NCI-H2081 (cell line): ENCODE measurements at regions not wholly inside any gene's neighbourhood (a gene's known extent, or its start where the extent isn't known, plus 50 kb on each side); places are given as distances from the start of the nearest gene placed in this dataset.

Experiments
- DNase-seq, 2 experiments: peaks; one replicate each; lab custom pipeline; 2025; lab: John Stamatoyannopoulos, UW

DNA sequence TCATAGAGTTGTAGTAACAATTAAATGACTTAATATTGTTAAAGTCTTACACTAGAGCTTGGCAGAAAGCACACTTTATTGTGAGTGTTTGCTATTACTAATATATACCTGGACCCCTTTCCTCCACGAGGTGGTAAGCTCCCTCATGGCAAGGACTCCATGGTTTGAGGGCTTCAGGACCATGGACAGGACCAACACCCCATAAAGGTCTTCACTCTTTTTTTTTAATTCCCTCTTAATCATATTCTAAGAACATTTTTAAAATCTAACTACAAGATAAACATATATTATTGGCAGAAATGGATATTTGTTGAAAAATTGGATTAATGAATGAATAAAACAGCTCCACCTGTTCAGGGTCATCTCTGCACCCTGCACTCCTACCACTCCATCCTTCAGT lies 154.5 kb downstream of the CBLN1 start:
- DNase-seq: no peak

DNA sequence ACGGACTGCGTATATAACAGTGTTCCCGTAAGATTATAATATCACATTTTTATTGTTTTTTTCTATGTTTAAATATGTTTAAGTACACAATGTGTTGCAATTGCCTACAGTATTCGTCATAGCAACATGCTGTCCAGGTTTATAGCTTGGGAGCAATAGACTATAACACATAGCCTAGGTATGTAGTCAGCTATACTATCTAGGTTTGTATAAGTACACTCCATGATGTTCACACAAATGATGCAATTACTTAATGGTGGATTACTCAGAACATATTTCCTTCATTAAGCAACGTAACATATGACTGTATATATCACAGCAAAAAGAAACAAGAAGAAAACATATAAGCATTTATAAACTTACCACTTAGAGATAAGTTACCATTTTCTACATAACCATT lies 160.0 kb downstream of the CBLN1 start:
- no peak for DNase-seq

DNA sequence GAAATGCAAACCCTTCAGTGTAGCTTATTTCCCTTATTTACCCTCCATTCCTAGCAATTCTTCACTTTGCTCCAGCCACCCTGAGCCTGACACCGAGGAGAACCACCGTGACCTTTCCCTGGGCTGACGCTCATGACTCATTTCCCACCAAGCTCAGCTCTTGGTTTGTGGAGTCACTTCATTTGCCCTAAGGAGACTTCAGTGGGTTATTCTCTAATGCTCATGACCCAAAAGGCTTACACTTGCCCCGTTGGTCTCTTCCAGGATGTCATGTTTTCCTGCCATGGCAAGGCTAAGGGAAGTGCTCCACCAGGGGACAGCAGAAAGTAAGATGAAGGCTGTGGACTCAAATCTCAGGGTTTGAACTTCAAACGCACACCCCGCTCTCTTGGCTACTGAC lies 161.0 kb downstream of the CBLN1 start:
- no peak for DNase-seq

DNA sequence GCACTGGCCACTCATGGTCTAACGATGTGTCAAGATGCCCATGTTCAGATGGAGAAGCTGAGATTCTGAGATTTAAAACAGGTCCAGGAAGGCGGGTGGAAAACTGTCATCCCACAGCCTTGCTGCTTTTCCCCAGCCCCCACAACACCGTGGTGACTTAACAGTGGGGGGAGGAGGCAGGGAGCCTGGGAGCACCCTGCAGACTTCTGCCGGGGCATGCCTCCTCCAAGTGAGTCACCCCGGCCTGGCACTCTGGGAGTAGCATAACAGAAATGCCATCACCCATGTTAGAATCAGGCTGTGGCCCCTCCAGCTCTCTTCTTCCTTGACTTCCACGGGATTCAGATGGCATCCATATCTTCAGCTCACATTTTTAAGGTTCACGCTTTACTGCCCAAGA lies 164.8 kb downstream of the CBLN1 start:
- DNase-seq: no peak

DNA sequence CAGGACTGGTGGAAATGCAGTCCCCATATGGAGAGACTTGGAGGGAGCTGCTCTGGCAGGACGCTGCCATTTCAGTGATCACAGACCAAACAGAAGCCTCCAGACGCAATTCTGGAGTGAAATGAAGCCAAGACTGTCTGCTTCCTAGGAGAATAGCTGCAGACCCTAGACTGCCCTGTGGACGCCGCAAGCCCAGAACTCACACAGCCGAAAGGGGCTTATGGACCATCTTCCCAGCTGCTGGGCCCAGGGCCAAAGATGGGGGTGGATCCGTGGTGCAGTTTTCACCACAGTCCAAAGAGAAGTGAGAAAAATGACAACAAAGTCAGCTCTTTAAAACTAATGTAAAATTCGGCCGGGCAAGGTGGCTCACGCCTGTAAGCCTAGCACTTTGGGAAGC lies 165.7 kb downstream of the CBLN1 start:
- DNase-seq: no peak

DNA sequence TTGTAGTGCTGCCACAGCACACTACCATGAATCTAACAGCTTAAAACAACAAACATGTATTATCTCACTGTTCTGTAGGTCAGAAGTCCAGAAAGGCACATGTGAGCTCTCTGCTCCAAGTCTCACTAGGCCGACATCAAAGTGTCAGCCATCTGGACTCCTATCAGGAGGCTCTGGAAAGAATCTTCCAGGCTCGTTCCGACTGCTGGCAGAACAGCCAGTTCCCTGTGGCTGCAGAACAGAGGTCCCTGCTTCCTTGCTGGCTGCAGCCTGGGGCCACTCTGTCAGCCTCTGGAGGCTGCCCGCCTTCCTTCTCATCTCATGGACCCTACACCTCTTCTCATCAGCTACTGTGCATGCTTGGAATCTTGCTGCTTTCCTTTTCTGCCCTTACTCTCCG lies 168.9 kb downstream of the CBLN1 start:
- DNase-seq: no peak

DNA sequence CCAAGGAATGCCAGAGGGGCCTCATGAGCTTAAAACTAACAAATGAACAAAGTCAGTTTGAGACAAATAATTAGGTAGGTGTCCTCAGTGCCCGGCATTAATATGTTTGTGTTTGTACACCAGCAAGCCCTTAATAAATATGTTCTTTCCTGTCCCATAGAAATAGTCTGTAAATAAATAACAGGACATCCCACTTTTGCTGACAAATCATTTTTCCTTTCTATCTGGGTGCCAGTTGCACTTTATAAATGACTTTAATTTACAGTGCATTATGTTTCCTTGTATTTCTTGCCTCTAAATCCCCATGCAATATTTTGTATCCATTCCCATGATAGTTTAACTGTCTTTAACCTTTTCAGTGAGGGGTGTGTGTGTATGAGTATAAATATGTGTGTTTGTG lies 170.3 kb downstream of the CBLN1 start:
- no peak for DNase-seq

DNA sequence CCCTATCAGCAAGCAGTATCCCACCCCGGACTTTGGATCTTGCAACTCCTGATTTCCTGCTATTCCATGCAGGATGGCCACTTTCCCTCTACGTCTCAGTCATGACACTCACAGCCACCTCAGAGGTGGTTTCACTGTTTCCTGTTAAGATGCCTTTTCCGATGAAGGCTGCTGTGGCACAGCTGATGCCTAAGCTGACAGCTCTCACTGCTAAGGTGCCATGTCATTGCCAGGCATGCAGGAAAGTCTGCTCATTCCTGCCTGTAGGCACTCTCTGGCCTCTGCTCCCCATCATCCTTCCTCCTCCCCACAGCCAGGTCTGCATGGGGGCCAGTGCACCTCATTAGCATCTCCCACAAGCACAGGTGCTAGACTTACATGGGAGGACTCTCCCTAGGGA lies 173.0 kb downstream of the CBLN1 start:
- DNase-seq: no peak

DNA sequence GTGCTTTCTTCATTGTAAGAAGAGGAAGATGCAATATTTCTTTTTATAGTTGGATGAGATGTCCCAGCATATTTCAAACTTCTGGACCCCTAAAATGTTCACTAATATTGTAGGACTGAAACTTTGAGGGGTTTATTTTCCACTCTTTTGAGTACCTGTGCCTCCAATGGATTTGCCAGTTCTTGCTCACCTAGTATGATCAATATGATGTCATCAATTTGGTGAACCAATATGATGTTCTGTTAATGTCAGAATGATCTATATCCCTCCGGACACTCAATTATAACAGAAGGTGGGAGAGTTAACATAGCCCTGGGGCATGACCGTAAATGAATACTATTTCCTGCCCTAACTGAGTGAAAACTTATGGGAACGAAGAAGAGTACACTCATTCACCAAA lies 178.3 kb downstream of the CBLN1 start:
- no peak for DNase-seq

DNA sequence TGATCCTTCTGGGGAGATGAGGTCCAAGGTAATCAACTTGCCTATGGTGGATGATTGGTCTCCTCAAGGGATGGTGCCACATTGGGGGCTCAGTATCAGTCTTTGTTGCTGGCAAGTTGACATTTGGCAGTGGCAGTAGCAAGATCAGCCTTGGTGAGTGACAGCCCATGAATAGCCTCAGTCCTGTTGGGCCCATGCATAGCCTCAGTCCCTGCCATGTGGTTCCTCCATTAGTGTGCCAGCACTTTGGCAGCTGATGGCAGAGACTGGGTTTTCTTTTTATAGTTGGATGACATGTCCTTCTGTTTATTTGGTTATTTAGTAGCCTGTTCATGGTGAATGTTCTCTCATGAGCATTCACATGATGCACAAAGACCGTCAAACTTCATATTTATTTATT lies 179.6 kb downstream of the CBLN1 start:
- DNase-seq: no peak

DNA sequence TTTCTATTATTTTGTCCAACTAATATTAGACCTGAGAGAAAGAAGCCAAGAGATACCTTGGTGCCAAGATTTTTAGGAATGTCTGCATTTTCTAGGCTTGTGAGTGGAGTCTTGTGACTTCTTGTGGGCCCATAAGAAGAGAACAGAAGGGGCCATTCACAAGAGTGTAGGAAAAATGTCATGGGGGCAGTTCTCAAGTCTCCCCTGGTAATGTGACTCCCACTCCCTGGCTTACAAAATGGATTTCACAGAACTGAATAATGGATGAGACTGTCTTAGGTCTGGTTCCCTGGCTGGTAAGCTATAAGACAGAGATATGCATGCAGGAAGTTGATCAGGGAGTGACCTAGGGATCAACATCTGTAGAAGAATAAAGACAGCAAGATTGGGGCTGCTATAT lies 181.3 kb downstream of the CBLN1 start:
- no peak for DNase-seq

DNA sequence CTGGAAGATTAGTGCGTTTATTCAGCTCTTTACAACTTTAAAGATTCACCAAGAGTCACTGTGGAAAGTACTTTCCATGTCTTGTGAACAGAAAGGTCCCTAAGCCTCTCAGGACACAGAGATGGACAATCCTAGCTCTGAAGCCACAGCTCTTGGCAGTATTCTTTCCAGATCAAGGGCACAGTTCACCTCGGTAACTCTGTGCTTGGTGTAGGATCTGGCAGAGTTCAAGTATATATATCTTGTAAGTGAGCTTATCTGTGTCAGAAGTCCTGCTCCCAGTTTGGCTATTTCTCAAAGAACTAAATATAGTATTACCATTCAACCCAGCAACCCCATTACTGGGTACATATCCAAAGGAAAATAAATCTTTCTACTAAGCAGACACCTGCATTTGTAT lies 183.7 kb downstream of the CBLN1 start:
- no peak for DNase-seq

DNA sequence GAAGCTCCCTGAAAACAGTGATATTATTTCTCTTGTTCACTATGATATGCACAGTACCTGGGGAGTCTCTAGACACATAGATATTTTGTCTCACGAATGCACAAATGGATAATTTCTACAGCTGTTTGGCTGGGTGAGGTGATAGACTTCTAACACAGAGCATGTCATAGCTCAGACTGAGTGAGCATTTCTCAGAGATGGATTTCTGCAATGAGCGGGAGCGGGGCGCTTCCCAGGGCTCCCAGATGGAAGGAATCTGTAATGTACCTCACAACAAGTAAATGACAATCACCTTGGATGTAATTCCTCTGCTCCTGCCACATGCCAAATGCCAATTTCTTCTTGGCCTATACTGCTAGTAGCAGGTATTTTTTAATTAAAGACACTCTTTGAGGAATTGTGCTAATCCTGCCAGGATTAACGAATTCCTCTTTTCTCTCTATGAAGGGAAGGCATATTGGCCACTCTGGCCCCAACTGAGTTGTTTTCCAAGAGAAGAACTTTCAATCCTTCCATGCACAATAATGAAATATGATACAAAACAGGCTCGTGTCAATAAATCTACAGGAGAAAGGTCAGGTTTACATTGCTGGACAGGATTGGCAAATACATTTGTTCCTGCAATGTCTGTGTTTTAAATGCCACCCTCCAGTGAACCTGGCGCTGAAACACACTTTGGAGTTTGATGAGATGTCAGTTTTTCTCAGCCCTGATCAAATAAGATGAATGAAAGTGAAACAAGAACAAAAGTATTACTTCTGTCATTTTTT lies 185.3 kb downstream of the CBLN1 start:
- no peak for DNase-seq

DNA sequence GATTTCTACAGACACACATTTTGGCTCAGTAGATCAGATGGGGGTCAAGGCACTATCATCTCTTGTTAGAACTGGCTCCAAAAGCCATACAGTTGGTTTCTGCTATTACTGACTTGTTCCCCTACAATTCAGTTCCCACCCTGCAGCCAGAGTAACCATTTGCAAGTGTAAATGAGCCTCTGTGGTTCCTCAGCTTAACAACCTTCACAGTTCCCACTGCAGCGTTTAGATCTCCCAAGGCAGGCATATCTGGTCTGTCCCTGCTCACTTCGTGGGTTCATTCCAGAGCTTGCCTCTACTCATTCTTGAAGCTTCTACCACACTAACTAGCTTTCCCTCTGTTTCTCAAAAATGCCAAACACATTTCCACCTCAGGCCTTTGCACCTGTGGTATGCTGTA lies 186.1 kb downstream of the CBLN1 start:
- DNase-seq: no peak

DNA sequence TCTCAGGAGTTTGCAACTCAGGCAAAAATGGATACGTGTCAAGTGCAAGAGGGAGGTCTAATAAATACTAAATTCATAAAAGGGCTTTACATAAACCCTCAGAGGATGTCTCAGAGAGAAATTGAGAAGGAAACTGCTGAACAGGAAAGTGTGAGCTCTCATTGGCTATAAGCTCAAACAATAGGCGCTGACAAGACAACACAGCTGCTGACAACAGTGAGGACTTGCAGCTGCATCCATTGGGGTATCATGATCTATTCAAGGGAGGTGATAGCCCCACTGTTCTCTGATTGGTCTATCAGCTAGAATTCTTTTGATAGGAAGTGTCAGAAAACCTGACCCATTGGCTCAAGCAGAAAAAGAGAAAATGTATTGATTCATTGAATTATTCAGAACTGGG lies 187.2 kb downstream of the CBLN1 start:
- DNase-seq: no peak

DNA sequence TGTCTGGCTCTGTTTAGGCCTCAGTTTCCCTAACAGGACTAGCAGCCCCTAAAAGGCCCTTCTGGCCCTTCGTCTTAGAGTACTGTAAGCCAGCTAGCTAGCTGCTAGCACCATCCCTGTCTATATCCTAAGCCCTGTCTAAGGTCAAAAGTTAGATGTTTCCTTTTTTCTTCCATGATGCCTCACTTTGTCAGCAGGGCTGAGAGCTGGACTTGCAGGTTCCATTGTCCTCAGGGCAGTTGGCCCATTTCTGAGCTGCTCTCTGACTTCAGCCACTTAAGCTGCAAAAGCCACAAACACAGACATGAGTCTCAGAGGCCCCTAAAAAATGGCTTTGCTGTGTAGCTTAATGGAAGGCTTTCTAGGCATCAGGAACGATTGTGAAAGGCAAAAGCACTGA lies 187.7 kb downstream of the CBLN1 start:
- DNase-seq: no peak

DNA sequence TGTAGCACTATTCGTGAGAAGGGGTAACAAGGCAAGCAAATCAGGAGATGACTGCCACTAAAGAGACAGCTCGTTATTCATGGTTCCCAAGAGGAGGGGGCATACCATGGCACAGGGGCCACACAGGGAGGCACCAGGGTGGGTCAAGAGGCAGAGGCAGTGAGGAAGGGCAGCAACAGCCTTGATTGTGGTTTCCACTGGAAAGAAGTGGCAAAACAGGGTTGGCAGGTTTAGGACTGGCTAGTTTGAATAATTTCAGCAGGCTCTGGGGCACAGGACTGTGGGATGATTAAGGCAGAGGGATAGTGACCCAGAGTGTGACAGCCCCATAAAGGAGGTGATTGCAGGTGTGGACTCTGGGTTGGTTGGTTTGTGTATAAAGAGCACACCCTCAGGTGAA lies 188.9 kb downstream of the CBLN1 start:
- no peak for DNase-seq

DNA sequence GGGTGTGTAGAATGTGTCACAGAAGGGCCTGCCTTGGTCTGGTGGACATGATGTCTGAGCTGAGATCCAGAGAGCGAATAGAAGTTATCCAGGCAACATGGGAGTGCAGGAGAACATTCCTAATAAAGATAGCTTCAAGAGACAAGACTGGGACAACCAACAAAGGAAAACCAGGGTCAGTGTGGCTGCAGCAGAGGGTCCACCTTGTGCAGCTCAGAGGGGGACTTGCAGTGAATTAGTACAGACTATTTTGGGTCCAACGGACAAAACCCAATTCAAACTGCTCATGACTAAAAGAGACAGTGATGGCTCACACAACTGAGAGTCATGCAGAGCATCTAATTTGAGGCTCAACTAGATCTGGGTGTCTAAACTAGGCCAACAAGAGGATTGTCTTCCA lies 192.1 kb downstream of the CBLN1 start:
- DNase-seq: no peak

DNA sequence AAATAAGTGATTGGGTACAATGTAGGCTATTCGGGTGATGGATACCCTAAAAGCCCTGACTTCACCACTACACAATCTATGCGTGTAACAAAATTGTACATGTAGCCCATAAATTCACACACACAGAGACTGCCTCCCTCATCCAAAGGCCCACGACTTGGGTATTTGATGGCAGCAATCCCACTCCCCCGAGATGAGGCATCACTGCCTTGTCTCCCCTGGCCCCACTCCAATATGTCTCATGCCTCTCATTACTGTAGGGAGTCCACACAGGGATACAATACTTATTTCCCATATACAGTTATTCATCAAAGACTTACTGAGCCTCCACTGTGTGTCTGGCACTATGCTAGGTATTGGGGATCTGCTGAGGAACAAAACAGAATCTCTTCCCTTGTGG lies 192.6 kb downstream of the CBLN1 start:
- no peak for DNase-seq

DNA sequence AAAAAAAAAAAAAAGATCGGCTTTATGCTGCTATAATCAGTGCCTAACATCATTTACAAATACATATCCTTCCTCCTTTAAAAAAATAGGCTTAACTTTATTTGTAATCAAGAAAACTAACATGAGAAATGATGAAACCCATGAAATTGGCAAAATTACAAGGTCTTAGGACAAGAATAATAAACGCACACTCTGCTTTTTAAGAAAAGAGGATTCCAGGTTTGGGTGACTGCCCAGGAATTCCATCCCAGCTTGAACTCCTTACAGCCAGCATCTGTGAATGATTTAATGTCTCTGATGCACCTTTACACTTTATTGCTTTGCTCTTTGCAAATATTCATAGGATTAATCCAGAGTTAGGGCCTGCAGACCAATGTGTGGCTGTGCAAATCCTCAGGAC lies 196.0 kb downstream of the CBLN1 start:
- DNase-seq: no peak

DNA sequence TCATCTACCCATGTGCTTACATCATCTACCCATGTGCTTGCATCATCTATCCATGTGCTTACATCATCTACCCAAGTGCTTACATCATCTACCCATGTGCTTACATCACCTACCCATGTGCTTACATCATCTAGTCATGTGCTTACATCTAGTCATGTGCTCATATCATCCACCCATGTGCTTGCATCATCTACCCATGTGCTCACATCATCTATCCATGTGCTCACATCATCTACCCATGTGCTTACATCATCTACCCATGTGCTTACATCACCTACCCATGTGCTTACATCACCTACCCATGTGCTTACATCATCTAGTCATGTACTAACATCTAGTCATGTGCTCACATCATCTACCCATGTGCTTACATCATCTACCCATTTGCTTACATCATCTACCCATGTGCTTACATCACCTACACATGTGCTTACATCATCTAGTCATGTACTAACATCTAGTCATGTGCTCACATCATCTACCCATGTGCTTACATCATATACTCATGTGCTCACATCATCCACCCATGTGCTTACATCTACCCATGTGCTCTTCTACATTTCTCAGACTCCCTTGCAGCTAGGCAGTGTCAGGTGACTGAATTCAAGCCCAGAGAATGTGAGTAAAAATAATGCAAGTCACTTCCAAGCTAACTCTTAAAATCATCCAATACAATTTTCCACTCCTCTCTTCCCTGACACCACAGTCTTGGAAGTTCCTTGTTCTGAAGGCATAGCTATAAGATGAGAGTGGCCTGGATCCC lies 196.8 kb downstream of the CBLN1 start:
- DNase-seq: no peak

DNA sequence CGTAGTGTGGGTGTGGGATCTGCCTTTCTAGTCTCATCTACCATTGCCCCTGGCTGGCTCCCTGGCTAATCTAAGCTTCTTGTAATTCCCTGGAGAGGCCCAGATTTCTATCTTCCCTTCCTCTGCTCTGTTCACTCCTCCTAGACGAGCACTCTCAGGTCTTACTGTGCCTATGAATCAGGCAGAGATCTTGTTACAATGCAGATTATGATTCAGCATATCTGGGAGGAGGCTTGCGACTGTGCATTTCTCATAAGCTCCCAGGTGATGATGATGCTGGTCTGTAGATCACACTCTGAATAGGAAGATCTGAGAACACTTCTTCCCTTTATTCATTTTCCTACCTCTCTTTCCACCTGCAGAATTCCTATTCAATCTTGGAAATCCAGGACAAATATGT lies 200.1 kb downstream of the CBLN1 start:
- DNase-seq: no peak

DNA sequence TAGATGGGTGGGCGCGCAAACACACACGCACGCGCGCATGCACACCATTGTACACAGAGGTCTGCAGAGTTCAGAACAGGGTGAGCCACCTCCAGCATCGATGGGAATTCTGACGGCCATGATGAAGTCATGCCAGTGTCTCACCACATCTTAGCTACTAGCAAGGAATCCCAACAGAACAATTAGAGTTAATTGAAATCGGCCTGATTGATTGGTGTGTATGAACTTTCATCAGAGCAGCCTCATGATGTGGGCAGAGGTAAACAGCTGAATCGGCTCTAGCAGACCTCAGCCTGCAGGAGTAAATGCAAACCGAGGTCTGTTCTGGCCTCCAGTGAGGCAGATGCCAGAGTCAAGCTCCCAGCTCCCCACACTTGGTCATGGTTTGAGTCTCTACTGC lies 200.6 kb downstream of the CBLN1 start:
- DNase-seq: no peak

DNA sequence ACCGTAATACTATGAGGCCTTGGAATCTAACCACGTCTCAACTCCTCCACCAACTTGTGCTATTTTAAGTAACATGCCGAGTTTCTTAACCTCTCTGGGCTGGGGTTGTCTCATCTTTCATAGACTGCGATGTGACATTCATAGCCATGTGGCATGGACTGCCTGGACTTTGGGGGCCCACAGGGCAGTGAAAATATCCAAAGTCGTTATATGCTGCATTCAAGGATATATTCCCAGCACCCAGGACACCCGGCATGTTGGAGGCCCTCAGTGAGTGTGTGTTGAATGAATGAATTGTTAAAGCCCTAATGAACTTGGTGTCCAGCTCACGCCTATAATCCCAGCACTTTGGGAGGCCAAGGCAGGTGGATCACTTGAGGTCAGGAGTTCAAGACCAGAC lies 203.1 kb downstream of the CBLN1 start:
- no peak for DNase-seq
